H1 (cell line): ENCODE measurements at regions not wholly inside any gene's neighbourhood (a gene's known extent, or its start where the extent isn't known, plus 50 kb on each side); places are given as distances from the start of the nearest gene placed in this dataset.

ENCODE experiments used
- CTCF ChIA-PET: fragments of 300-600 bp; sonication (Branson Sonifier 250); formaldehyde crosslinking; loops from one replicate; lab custom pipeline; 2021; ENCODE audit not compliant: partially characterized antibody; lab: Charles Lee
- POLR2A ChIA-PET: fragments of 300-600 bp; sonication (Branson Sonifier 250); formaldehyde crosslinking; loops from one replicate; lab custom pipeline; 2021; ENCODE audit warnings: inconsistent platforms; ENCODE audit not compliant: partially characterized antibody; lab: Charles Lee
- DNase-seq, 2 experiments: peaks; one replicate each; pipeline versions ENCODE4 v3.0.0 to v3.0.0-alpha.2; 2010 to 2022; ENCODE audit warnings: low spot score in 2 of 2, low read depth in 1 of 2, mixed read lengths in 1 of 2
- FAIRE-seq: peaks from 2 replicates; lab custom pipeline; 2011; peaks lifted over from hg19 to GRCh38; lab: Jason Lieb, UNC
- H2AFZ ChIP-seq: 2 replicates; pipeline ENCODE4 v1.8.1; 2012; ENCODE audit warnings: low read length, inconsistent platforms
- H2AK5ac ChIP-seq: 2 replicates; pipeline ENCODE4 v1.6.1; 2013; ENCODE audit warnings: low read depth, low read length
- H2BK120ac ChIP-seq: replicated peaks from 2 replicates; pipeline ENCODE3; 2013; ENCODE audit warnings: low read depth, low read length, inconsistent platforms
- H2BK12ac ChIP-seq: 2 replicates; pipeline ENCODE4 v1.6.1; 2013; ENCODE audit warnings: low read depth, low read length
- H2BK15ac ChIP-seq: 2 replicates; pipeline ENCODE4 v1.6.1; 2013; ENCODE audit warnings: low read length
- H2BK20ac ChIP-seq: 2 replicates; pipeline ENCODE4 v1.6.1; 2013; ENCODE audit warnings: low read length
- H2BK5ac ChIP-seq: 2 replicates; pipeline ENCODE4 v1.6.1; 2013; ENCODE audit warnings: low read depth, low read length
- H3K14ac ChIP-seq: 2 replicates; pipeline ENCODE4 v1.6.1; 2013; ENCODE audit warnings: inconsistent platforms; ENCODE audit not compliant: insufficient read length
- H3K18ac ChIP-seq: 2 replicates; pipeline ENCODE4 v1.6.1; 2013; ENCODE audit warnings: low read length; ENCODE audit errors: extremely low read depth
- H3K23ac ChIP-seq: 2 replicates; pipeline ENCODE4 v1.6.1; 2013; ENCODE audit warnings: inconsistent platforms; ENCODE audit not compliant: insufficient read length
- H3K23me2 ChIP-seq: 2 replicates; pipeline ENCODE4 v1.6.1; 2013; ENCODE audit warnings: low read depth, low read length
- H3K27ac ChIP-seq: 2 replicates; pipeline ENCODE4 v1.6.1; 2011; ENCODE audit warnings: low read depth, low read length, inconsistent platforms
- H3K27me3 ChIP-seq, 4 experiments: replicated peaks in 1 of 4; 1 replicate in 1 of 4; 2 replicates in 3 of 4; pipeline versions ENCODE4 v1.6.1 to v1.8.1; 2011 to 2013; ENCODE audit warnings: low read length in 3 of 4, mild to moderate bottlenecking in 3 of 4, inconsistent platforms in 2 of 4, mixed read lengths in 2 of 4, moderate library complexity in 1 of 4; ENCODE audit not compliant: control insufficient read depth in 3 of 4, insufficient read depth in 3 of 4; ENCODE audit errors: extremely low read depth in 1 of 4
- H3K36me3 ChIP-seq, 4 experiments: 2 replicates each; pipeline versions ENCODE4 v1.6.1 to v1.8.1; 2011 to 2013; ENCODE audit warnings: mild to moderate bottlenecking in 4 of 4, low read length in 3 of 4, moderate library complexity in 2 of 4, control low read depth in 1 of 4, inconsistent platforms in 1 of 4; ENCODE audit not compliant: insufficient read depth in 4 of 4, control insufficient read depth in 2 of 4
- H3K4ac ChIP-seq: replicated peaks from 2 replicates; pipeline ENCODE3; 2013; ENCODE audit warnings: low read length, low read depth, mixed read lengths, inconsistent platforms; ENCODE audit not compliant: insufficient read length
- H3K4me1 ChIP-seq, 4 experiments: replicated peaks in 1 of 4; 1 replicate in 1 of 4; 2 replicates in 3 of 4; pipeline versions ENCODE4 v1.6.1 to v1.8.1; 2011 to 2013; ENCODE audit warnings: low read length in 3 of 4, inconsistent platforms in 2 of 4, mixed read lengths in 1 of 4; ENCODE audit not compliant: insufficient read depth in 4 of 4, control insufficient read depth in 3 of 4
- H3K4me2 ChIP-seq, 2 experiments: 2 replicates each; pipeline versions ENCODE4 v1.6.1 to v1.8.1; 2011 to 2013; ENCODE audit warnings: low read depth in 2 of 2, low read length in 2 of 2, control low read depth in 1 of 2, inconsistent platforms in 1 of 2, mild to moderate bottlenecking in 1 of 2; ENCODE audit not compliant: insufficient read depth in 1 of 2
- H3K4me3 ChIP-seq, 4 experiments: fragments of 200-600, 300-600 bp in 1 of 4; sonication (generic), shearing (Covaris generic), sonication (Bioruptor Twin) in 1 of 4; 2 replicates each; pipeline versions ENCODE4 v1.5.1 to v1.8.1; 2011 to 2016; ENCODE audit warnings: low read length in 4 of 4, low read depth in 3 of 4, control low read depth in 2 of 4, inconsistent platforms in 2 of 4, mild to moderate bottlenecking in 2 of 4, mixed read lengths in 1 of 4, moderate library complexity in 1 of 4; ENCODE audit not compliant: insufficient read depth in 2 of 4; ENCODE audit errors: extremely low read depth in 1 of 4
- H3K56ac ChIP-seq: replicated peaks from 2 replicates; pipeline ENCODE3; 2013; ENCODE audit warnings: low read depth, mild to moderate bottlenecking, mixed read lengths, low read length, inconsistent platforms; ENCODE audit not compliant: insufficient read length
- H3K79me1 ChIP-seq: 2 replicates; pipeline ENCODE4 v1.6.1; 2013; ENCODE audit warnings: low read depth, low read length, control low read depth
- H3K79me2 ChIP-seq, 2 experiments: 2 replicates each; pipeline versions ENCODE4 v1.6.1 to v1.8.1; 2012 to 2013; ENCODE audit warnings: low read length in 2 of 2, mild to moderate bottlenecking in 2 of 2, inconsistent platforms in 1 of 2; ENCODE audit not compliant: insufficient read depth in 2 of 2, control insufficient read depth in 1 of 2
- H3K9ac ChIP-seq, 4 experiments: replicated peaks in 1 of 4; 1 replicate in 1 of 4; 2 replicates in 3 of 4; pipeline versions ENCODE4 v1.6.1 to v1.8.1; 2011 to 2013; ENCODE audit warnings: low read depth in 3 of 4, low read length in 3 of 4, control low read depth in 2 of 4, mild to moderate bottlenecking in 2 of 4, moderate library complexity in 2 of 4, inconsistent platforms in 1 of 4; ENCODE audit errors: extremely low read depth in 1 of 4
- H3K9me3 ChIP-seq, 2 experiments: 2 replicates each; pipeline versions ENCODE4 v1.6.1 to v1.8.1; 2012 to 2013; ENCODE audit warnings: mild to moderate bottlenecking in 2 of 2, moderate library complexity in 2 of 2, control low read depth in 1 of 2, inconsistent platforms in 1 of 2, low read depth in 1 of 2, low read length in 1 of 2, mixed read lengths in 1 of 2; ENCODE audit not compliant: insufficient read depth in 2 of 2
- H4K20me1 ChIP-seq, 2 experiments: replicated peaks in 1 of 2; 2 replicates each; pipeline versions ENCODE3 to v1.8.1; 2011 to 2013; ENCODE audit warnings: inconsistent platforms in 2 of 2, low read length in 2 of 2, mild to moderate bottlenecking in 1 of 2; ENCODE audit not compliant: insufficient read depth in 2 of 2, control insufficient read depth in 1 of 2
- H4K5ac ChIP-seq: 2 replicates; pipeline ENCODE4 v1.6.1; 2013; ENCODE audit warnings: low read length, low read depth, mixed read lengths, inconsistent platforms; ENCODE audit not compliant: insufficient read length
- H4K8ac ChIP-seq: 2 replicates; pipeline ENCODE4 v1.8.0; 2013; ENCODE audit warnings: mild to moderate bottlenecking, moderate library complexity, low read length, inconsistent platforms; ENCODE audit not compliant: insufficient read depth; ENCODE audit errors: extremely low read depth
- H4K91ac ChIP-seq: replicated peaks from 2 replicates; pipeline ENCODE3; 2013; ENCODE audit warnings: low read length, mixed read lengths, inconsistent platforms; ENCODE audit not compliant: insufficient read length
- BACH1 ChIP-seq: IDR thresholded peaks from 2 replicates; pipeline ENCODE4 v1.6.1; 2012; ENCODE audit warnings: low read length, improper control_type of control experiment
- CEBPB ChIP-seq: IDR thresholded peaks from 2 replicates; pipeline ENCODE4 v1.6.1; 2012; ENCODE audit warnings: low read depth, low read length
- CHD1 ChIP-seq: IDR thresholded peaks from 2 replicates; pipeline ENCODE4 v1.6.1; 2012; ENCODE audit warnings: low read depth, low read length, improper control_type of control experiment
- CHD2 ChIP-seq: IDR thresholded peaks from 2 replicates; pipeline ENCODE4 v1.6.1; 2012; ENCODE audit warnings: low read length, improper control_type of control experiment
- CREB1 ChIP-seq: IDR thresholded peaks from 2 replicates; pipeline ENCODE4 v1.6.1; 2012; ENCODE audit warnings: inconsistent platforms
- FOSL1 ChIP-seq: IDR thresholded peaks from 2 replicates; pipeline ENCODE4 v1.6.1; 2011; ENCODE audit warnings: mild to moderate bottlenecking, low read depth, low read length, moderate library complexity; ENCODE audit not compliant: insufficient read depth
- NANOG ChIP-seq: IDR thresholded peaks from 2 replicates; pipeline ENCODE4 v1.6.1; 2011; ENCODE audit warnings: low read length, low read depth, mild to moderate bottlenecking, inconsistent platforms; ENCODE audit not compliant: insufficient read depth, poor library complexity, severe bottlenecking
- POLR2A ChIP-seq, 2 experiments: IDR thresholded peaks; 1 replicate in 1 of 2; 2 replicates in 1 of 2; pipeline ENCODE4 v1.6.1; 2011; ENCODE audit warnings: low read depth in 2 of 2, low read length in 2 of 2, mild to moderate bottlenecking in 2 of 2; ENCODE audit errors: control extremely low read depth in 1 of 2
- RXRA ChIP-seq: IDR thresholded peaks from 2 replicates; pipeline ENCODE4 v1.6.1; 2011; ENCODE audit warnings: low read depth, mild to moderate bottlenecking, low read length, moderate library complexity; ENCODE audit not compliant: insufficient read depth
- SP4 ChIP-seq: IDR thresholded peaks from 2 replicates; pipeline ENCODE4 v1.6.1; 2012; ENCODE audit warnings: low read length, inconsistent platforms
- TEAD4 ChIP-seq: IDR thresholded peaks from 2 replicates; pipeline ENCODE4 v1.6.1; 2012; ENCODE audit warnings: low read depth, low read length, inconsistent platforms, mixed read lengths
- WGBS, 2 experiments: shearing (Covaris generic) in 1 of 2; methylation state at CpG; one replicate each; pipeline versions ENCODE4 v1.1.6 to v1.1.7; 2013 to 2015; ENCODE audit warnings: low lambda C conversion rate in 2 of 2, mixed read lengths in 2 of 2, inconsistent platforms in 1 of 2, low coverage in 1 of 2, missing lambda C conversion rate in 1 of 2; ENCODE audit not compliant: insufficient replicate concordance in 2 of 2, insufficient coverage in 1 of 2, insufficient read length in 1 of 2; ENCODE audit errors: extremely low coverage in 1 of 2, missing lambda C conversion rate in 1 of 2; 5-methylcytosine and 5-hydroxymethylcytosine counted together
- TF ChIP-seq, protein P1 (sequence below): IDR thresholded peaks from 2 replicates; pipeline ENCODE4 v1.6.1; 2011; ENCODE audit warnings: low read length, improper control_type of control experiment
- TF ChIP-seq, protein P2 (sequence below): IDR thresholded peaks from 2 replicates; pipeline ENCODE4 v1.6.1; 2012; ENCODE audit warnings: low read length, inconsistent platforms

DNA sequence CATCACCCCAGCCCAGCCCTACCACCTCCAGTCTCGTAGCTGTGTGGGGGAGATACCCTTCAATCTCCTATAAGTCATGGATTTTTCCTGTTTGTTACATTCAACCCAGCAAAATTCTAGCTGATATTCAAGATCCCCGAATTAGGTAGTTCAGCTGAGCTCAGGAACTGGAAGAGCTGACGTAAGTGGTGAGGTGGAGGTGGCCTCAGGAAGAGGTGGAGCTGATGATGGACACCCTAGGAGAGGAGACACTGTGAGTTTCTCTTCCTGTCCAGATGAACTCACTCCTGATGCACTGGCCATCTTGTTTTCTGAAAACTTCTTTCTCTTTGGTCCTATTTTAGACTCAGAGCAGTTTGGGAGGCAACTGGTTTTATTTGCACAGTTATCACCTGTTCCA is 90.5 kb upstream of the PITRM1 start:
- no peak overlapping the region for H3K23ac ChIP-seq
- H4K8ac ChIP-seq: no peak overlapping the region; the same call in 1 of the 2 replicates
- H3K56ac ChIP-seq: no peak overlapping the region
- H2AK5ac ChIP-seq: no peak overlapping the region
- no peaks in the 10 kb centered on the region for H3K27me3 ChIP-seq
- ChIA-PET POLR2A (no interaction called here), CTCF (interaction anchor here (0.6 to 2.0 kb wide), 9 partner anchors 10 to 791 kb away, joined by 3 to 7 read pairs (median 3); no protein-coding TSS in a partner anchor)
- no peaks in the 10 kb centered on the region for H3K79me1 ChIP-seq
- H2BK15ac ChIP-seq: no peak overlapping the region
- H4K20me1 ChIP-seq: no peaks in the 10 kb centered on the region
- H2BK20ac ChIP-seq: no peak overlapping the region
- no peak overlapping the region for H2BK120ac ChIP-seq
- no peak overlapping the region for H4K91ac ChIP-seq
- no peak overlapping the region for H3K14ac ChIP-seq
- H3K79me2 ChIP-seq: no peaks in the 10 kb centered on the region
- H3K4ac ChIP-seq: no peak overlapping the region
- H3K4me3 ChIP-seq: no peak overlapping the region
- H3K18ac ChIP-seq: no peak overlapping the region
- no peak overlapping the region for H3K27ac ChIP-seq
- FAIRE-seq (no peak), DNase-seq (no peak)
- no peak overlapping the region for H2BK12ac ChIP-seq
- peaks cover 0 to 6% (median 4%) of the 10 kb centered on the region in 4 experiments; a peak in 3 of 7 replicates for H3K4me1 ChIP-seq
- no peak overlapping the region for H3K4me2 ChIP-seq
- no peaks in the 10 kb centered on the region for H3K9me3 ChIP-seq
- no peaks in the 10 kb centered on the region for H3K36me3 ChIP-seq
- 61% methylated on average over 3 of the region's 3 CpGs; no CpG with 5 or more reads in 1 of the 2 experiments for WGBS, 2 experiments
- H2BK5ac ChIP-seq: no peak overlapping the region
- no peak overlapping the region for H3K9ac ChIP-seq
- H4K5ac ChIP-seq: no peak overlapping the region
- H2AFZ ChIP-seq: no peak overlapping the region
- H3K23me2 ChIP-seq: no peaks in the 10 kb centered on the region; the same call in 1 of the 2 replicates
- TF ChIP-seq CHD1 (no peak), CHD2 (no peak), CREB1 (no peak), CEBPB (no peak), RXRA (no peak), SP4 (no peak), FOSL1 (no peak), NANOG (no peak), BACH1 (no peak), TEAD4 (no peak), POLR2A (IDR thresholded peaks at IDR 0.05; ENCODE audit: control extremely low read depth in 1 of 2, low read depth in 2 of 2, low read length in 2 of 2) (no peak)
- TF ChIP-seq, protein P1, sequence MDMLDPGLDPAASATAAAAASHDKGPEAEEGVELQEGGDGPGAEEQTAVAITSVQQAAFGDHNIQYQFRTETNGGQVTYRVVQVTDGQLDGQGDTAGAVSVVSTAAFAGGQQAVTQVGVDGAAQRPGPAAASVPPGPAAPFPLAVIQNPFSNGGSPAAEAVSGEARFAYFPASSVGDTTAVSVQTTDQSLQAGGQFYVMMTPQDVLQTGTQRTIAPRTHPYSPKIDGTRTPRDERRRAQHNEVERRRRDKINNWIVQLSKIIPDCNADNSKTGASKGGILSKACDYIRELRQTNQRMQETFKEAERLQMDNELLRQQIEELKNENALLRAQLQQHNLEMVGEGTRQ: no peak
- TF ChIP-seq, protein P2, sequence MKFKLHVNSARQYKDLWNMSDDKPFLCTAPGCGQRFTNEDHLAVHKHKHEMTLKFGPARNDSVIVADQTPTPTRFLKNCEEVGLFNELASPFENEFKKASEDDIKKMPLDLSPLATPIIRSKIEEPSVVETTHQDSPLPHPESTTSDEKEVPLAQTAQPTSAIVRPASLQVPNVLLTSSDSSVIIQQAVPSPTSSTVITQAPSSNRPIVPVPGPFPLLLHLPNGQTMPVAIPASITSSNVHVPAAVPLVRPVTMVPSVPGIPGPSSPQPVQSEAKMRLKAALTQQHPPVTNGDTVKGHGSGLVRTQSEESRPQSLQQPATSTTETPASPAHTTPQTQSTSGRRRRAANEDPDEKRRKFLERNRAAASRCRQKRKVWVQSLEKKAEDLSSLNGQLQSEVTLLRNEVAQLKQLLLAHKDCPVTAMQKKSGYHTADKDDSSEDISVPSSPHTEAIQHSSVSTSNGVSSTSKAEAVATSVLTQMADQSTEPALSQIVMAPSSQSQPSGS: no peak
